ENCODE measurements at regions not wholly inside any gene's neighbourhood (a gene's known extent, or its start where the extent isn't known, plus 50 kb on each side); places are given as distances from the start of the nearest gene placed in this dataset.

GRCh38 chr2:46837704-46838103, 77.9 kb downstream of the MCFD2 start:
- DNase-seq = no peak
- Mint-ChIP-seq H3K9me3 (no peaks in the 10 kb centered on the region), H3K4me3 (no peak overlapping the region), H3K27ac (no peak overlapping the region), H3K36me3 (ENCODE audit: low read depth) (no peaks in the 10 kb centered on the region), H3K4me1 (ENCODE audit: low read depth) (no peaks in the 10 kb centered on the region), H3K27me3 (no peaks in the 10 kb centered on the region)

- no peaks in the 10 kb centered on the region for H3K36me3 Mint-ChIP-seq (ENCODE audit: low read depth)
- H3K9me3 Mint-ChIP-seq = no peaks in the 10 kb centered on the region
- H3K4me3 Mint-ChIP-seq = no peak overlapping the region
- no peak for DNase-seq
- no peaks in the 10 kb centered on the region for H3K27me3 Mint-ChIP-seq
- no peaks in the 10 kb centered on the region for H3K4me1 Mint-ChIP-seq (ENCODE audit: low read depth)
- H3K27ac Mint-ChIP-seq = no peak overlapping the region
These were observed 78.5 kb downstream of the MCFD2 start for GRCh38 chr2:46837112-46837454.

GRCh38 chr2:46836295-46837111, 79.1 kb downstream of the MCFD2 start:
- no peak overlapping the region for H3K27ac Mint-ChIP-seq

GRCh38 chr2:46835520-46835919, 80.1 kb downstream of the MCFD2 start:
- no peak for DNase-seq
- no peak overlapping the region for H3K4me3 Mint-ChIP-seq
- H3K36me3 Mint-ChIP-seq (ENCODE audit: low read depth) = no peaks in the 10 kb centered on the region
- H3K4me1 Mint-ChIP-seq (ENCODE audit: low read depth) = no peaks in the 10 kb centered on the region
- no peaks in the 10 kb centered on the region for H3K27me3 Mint-ChIP-seq
- no peak overlapping the region for H3K27ac Mint-ChIP-seq
- no peaks in the 10 kb centered on the region for H3K9me3 Mint-ChIP-seq

More at GRCh38 chr2:46836295-46837111, 79.1 kb downstream of the MCFD2 start:
- no peak for DNase-seq
- no peaks in the 10 kb centered on the region for H3K9me3 Mint-ChIP-seq
- no peaks in the 10 kb centered on the region for H3K36me3 Mint-ChIP-seq (ENCODE audit: low read depth)
- H3K4me1 Mint-ChIP-seq (ENCODE audit: low read depth) = no peaks in the 10 kb centered on the region
- no peak overlapping the region for H3K4me3 Mint-ChIP-seq
- H3K27me3 Mint-ChIP-seq = no peaks in the 10 kb centered on the region

- Mint-ChIP-seq H3K9me3 (no peaks in the 10 kb centered on the region), H3K36me3 (ENCODE audit: low read depth) (no peaks in the 10 kb centered on the region), H3K4me1 (ENCODE audit: low read depth) (no peaks in the 10 kb centered on the region), H3K4me3 (no peak overlapping the region), H3K27ac (no peak overlapping the region), H3K27me3 (peaks cover 10% of the 10 kb centered on the region)
- DNase-seq = no peak
These were observed 83.1 kb downstream of the MCFD2 start for GRCh38 chr2:46832543-46832942.

- Mint-ChIP-seq H3K9me3 (no peaks in the 10 kb centered on the region), H3K27me3 (peaks cover 14% of the 10 kb centered on the region), H3K36me3 (ENCODE audit: low read depth) (no peaks in the 10 kb centered on the region), H3K27ac (no peak overlapping the region), H3K4me3 (no peak overlapping the region), H3K4me1 (ENCODE audit: low read depth) (no peaks in the 10 kb centered on the region)
- no peak for DNase-seq
These were observed 83.7 kb downstream of the MCFD2 start for GRCh38 chr2:46831869-46832265.

- Mint-ChIP-seq H3K4me1 (ENCODE audit: low read depth) (no peaks in the 10 kb centered on the region), H3K4me3 (no peak overlapping the region), H3K9me3 (no peaks in the 10 kb centered on the region), H3K36me3 (ENCODE audit: low read depth) (no peaks in the 10 kb centered on the region), H3K27me3 (peaks cover 14% of the 10 kb centered on the region), H3K27ac (no peak overlapping the region)
- DNase-seq = no peak
These were observed 84.3 kb downstream of the MCFD2 start for GRCh38 chr2:46831051-46831868.

GRCh38 chr2:46829231-46829995, 86.2 kb downstream of the MCFD2 start:
- Mint-ChIP-seq H3K4me3 (no peak overlapping the region), H3K27me3 (peaks cover 14% of the 10 kb centered on the region), H3K36me3 (ENCODE audit: low read depth) (no peaks in the 10 kb centered on the region), H3K9me3 (no peaks in the 10 kb centered on the region), H3K4me1 (ENCODE audit: low read depth) (no peaks in the 10 kb centered on the region), H3K27ac (no peak overlapping the region)
- DNase-seq = peak; percentile 12

GRCh38 chr2:46828491-46829230, 86.9 kb downstream of the MCFD2 start:
- Mint-ChIP-seq H3K27me3 (peaks cover 14% of the 10 kb centered on the region), H3K4me3 (no peak overlapping the region), H3K4me1 (ENCODE audit: low read depth) (no peaks in the 10 kb centered on the region), H3K9me3 (no peaks in the 10 kb centered on the region), H3K27ac (no peak overlapping the region), H3K36me3 (ENCODE audit: low read depth) (no peaks in the 10 kb centered on the region)
- DNase-seq = peak; percentile 8

- Mint-ChIP-seq H3K27ac (no peak overlapping the region), H3K36me3 (ENCODE audit: low read depth) (no peaks in the 10 kb centered on the region), H3K4me3 (no peak overlapping the region), H3K9me3 (no peaks in the 10 kb centered on the region), H3K27me3 (peaks cover 14% of the 10 kb centered on the region), H3K4me1 (ENCODE audit: low read depth) (no peaks in the 10 kb centered on the region)
- no peak for DNase-seq
These were observed 87.5 kb downstream of the MCFD2 start for GRCh38 chr2:46828135-46828438.

- Mint-ChIP-seq H3K4me1 (ENCODE audit: low read depth) (no peaks in the 10 kb centered on the region), H3K4me3 (no peak overlapping the region), H3K9me3 (no peaks in the 10 kb centered on the region), H3K27me3 (peaks cover 17% of the 10 kb centered on the region), H3K27ac (no peak overlapping the region), H3K36me3 (ENCODE audit: low read depth) (no peaks in the 10 kb centered on the region)
- DNase-seq = peak; percentile 18
These were observed 88.1 kb downstream of the MCFD2 start for GRCh38 chr2:46827274-46828134.

GRCh38 chr2:46826569-46827245, 88.9 kb downstream of the MCFD2 start:
- Mint-ChIP-seq H3K4me3 (no peak overlapping the region), H3K4me1 (ENCODE audit: low read depth) (no peaks in the 10 kb centered on the region), H3K36me3 (ENCODE audit: low read depth) (no peaks in the 10 kb centered on the region)

GRCh38 chr2:46825939-46826568, 89.6 kb downstream of the MCFD2 start:
- Mint-ChIP-seq H3K27ac (no peak overlapping the region), H3K27me3 (peaks cover 17% of the 10 kb centered on the region), H3K36me3 (ENCODE audit: low read depth) (no peaks in the 10 kb centered on the region), H3K9me3 (no peaks in the 10 kb centered on the region), H3K4me1 (ENCODE audit: low read depth) (no peaks in the 10 kb centered on the region), H3K4me3 (no peak overlapping the region)
- peak; percentile 6 for DNase-seq

More at GRCh38 chr2:46826569-46827245, 88.9 kb downstream of the MCFD2 start:
- Mint-ChIP-seq H3K27me3 (peaks cover 17% of the 10 kb centered on the region), H3K9me3 (no peaks in the 10 kb centered on the region), H3K27ac (no peak overlapping the region)
- peak; percentile 9 for DNase-seq

All from activated T-cell treated with anti-CD3 and anti-CD28 coated beads, Interleukin-2, amount 50 U/mL, for 24 hours (primary cell).